Retinal pigment epithelial cell (primary cell): ENCODE measurements at regions not wholly inside any gene's neighbourhood (a gene's known extent, or its start where the extent isn't known, plus 50 kb on each side); places are given as distances from the start of the nearest gene placed in this dataset.

Experiments
- DNase-seq: peaks from one replicate; pipeline ENCODE4 v3.0.0-alpha.2; 2010; ENCODE audit warnings: low read depth
- H3K4me3 ChIP-seq: 2 replicates; pipeline ENCODE4 v1.5.1; 2011; ENCODE audit warnings: mild to moderate bottlenecking, low read length, control low read depth, moderate library complexity
- TF ChIP-seq, protein P1 (sequence below): conservative IDR thresholded peaks from 2 replicates; pipeline ENCODE4 v1.5.1; 2011; ENCODE audit warnings: low read depth, low read length, control low read depth, inconsistent platforms

DNA sequence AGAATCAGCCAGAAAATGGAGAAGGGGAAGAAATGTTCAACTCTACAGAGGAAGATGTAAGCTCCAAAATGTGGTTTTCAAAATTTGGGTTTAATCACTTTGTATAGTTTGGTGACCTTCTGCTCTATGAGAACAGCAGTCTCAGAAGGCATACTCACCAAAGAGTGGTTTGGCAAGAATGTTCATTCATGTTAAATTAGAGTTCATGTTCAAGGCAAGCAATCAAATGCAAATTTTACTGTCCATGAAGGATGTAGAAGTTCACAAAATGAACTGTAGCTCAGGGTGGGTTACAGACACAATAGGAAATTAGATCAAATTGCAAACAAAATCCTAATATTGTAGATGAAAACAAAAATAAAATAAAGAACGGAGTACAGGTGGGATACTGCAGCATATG lies 606.7 kb upstream of the PCDH20 start:
- H3K4me3 ChIP-seq = no peak overlapping the region
- no peak for DNase-seq
- TF ChIP-seq, protein P1, sequence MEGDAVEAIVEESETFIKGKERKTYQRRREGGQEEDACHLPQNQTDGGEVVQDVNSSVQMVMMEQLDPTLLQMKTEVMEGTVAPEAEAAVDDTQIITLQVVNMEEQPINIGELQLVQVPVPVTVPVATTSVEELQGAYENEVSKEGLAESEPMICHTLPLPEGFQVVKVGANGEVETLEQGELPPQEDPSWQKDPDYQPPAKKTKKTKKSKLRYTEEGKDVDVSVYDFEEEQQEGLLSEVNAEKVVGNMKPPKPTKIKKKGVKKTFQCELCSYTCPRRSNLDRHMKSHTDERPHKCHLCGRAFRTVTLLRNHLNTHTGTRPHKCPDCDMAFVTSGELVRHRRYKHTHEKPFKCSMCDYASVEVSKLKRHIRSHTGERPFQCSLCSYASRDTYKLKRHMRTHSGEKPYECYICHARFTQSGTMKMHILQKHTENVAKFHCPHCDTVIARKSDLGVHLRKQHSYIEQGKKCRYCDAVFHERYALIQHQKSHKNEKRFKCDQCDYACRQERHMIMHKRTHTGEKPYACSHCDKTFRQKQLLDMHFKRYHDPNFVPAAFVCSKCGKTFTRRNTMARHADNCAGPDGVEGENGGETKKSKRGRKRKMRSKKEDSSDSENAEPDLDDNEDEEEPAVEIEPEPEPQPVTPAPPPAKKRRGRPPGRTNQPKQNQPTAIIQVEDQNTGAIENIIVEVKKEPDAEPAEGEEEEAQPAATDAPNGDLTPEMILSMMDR = no peak

DNA sequence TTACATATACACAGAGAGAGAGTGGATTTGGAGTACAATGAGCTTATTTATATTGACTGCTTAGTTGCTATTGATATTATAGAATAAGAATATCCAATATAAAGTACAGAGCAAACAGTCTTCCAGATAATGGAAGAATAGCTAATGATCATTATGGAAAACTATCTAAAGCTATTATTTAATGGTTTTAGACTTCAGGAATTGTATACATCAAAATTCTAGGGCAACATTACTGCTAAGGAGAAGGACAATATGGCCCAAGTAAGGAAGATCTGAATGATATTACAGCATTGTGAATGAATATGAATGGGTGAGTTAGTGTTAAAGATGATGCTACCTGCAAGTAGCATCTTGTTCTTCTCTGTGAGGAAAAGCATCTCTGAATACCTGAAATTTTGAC lies 604.2 kb upstream of the PCDH20 start:
- TF ChIP-seq, protein P1 = no peak
- DNase-seq = no peak
- H3K4me3 ChIP-seq = no peak overlapping the region

DNA sequence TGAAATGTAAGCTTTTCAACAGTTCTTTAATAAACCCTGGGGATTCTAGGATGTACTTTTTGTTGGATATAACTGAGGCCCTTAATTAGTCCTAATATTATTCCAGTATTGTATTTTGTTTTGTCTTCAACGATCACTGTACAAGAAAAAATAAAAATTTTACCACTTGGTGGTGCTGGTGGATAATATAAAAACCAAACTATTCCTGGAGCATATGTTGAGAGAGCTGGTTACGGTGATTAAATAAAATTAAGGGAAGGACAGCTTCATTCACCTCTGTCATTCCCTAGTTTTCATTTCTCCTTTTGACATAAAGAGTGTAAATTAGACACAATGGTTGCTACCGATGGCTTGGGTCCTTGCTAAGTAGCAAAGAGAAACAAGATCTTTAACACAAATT lies 598.6 kb upstream of the PCDH20 start:
- peak overlapping the region; percentile 15 for H3K4me3 ChIP-seq
- TF ChIP-seq, protein P1 = peak; percentile 12
- no peak for DNase-seq

DNA sequence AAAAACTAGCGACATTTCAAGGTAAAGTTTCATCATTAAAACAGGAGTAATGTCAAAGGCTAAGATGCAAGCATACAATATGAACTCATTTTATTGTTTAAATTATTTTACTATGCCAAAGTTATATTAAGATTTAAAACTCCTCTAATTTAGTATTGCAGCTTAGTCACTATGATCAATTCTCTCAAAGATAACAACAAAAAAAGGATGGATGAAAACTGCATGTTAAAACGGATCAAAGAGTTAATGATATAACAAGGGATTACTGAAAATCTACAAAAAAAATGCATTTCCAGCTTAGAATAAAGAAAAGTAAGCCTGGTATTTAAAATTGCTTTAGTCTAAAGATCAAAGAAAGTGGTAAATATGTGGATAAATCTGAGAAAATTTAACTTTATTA lies 587.8 kb upstream of the PCDH20 start:
- DNase-seq = no peak
- TF ChIP-seq, protein P1 = no peak
- H3K4me3 ChIP-seq = no peak overlapping the region

DNA sequence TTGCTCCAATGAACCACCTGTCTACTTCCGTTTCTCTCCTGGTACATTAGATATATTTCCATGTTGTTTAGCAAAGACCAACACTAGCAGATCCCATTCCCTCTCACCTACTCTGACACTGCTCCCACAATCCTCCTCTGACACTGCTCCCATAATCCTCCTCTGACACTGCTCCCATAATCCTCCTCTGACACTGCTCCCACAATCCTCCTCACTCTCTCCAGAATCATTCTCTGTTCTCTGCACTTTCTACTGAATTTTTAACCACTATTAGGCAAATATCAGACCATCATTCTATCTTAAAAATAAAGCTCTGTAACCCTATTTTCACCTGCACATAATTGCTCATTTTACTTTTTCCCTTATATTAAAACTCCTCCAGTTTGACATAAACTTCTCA lies 578.5 kb upstream of the PCDH20 start:
- TF ChIP-seq, protein P1 = no peak
- no peak for DNase-seq
- no peak overlapping the region for H3K4me3 ChIP-seq

DNA sequence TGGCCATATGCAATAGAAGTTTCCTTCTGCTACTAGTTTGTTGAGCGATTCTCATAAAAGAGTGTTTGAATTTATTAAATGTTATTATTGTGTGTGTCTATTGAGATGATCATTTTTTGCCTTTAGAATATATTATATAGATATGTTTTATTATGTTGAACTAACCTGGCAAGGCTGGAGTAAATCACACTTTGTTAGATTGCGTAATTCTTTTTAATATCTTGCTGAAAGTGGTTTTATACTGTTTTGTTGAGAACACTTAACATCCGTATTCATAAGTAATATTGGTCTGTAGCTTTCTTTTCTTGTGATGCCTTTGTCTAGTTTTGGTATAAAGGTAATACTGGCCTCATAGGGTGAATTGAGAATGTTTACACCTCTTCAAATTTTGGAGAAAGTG lies 574.3 kb upstream of the PCDH20 start:
- no peak overlapping the region for H3K4me3 ChIP-seq
- TF ChIP-seq, protein P1 = no peak
- DNase-seq = no peak

DNA sequence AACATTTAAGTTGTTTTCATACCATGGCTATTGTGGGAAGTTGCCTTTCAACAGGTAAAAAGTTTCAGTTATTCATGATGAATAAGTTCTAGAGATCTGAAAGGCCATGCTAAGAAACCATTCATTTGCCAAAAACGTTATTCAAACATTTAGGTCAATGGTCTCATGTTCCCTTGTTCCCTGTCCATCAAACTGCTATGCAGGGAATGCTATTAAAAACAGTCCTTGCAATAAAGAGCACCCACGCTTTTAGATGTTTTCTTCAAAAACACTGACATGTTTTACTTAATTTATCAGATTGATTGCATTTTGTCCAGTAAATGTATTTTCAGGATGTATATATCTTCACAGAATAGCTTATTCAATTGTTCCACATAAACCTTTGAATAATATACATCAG lies 573.2 kb upstream of the PCDH20 start:
- TF ChIP-seq, protein P1 = no peak
- no peak for DNase-seq
- H3K4me3 ChIP-seq = no peak overlapping the region
